ENCODE measurements at regions not wholly inside any gene's neighbourhood (a gene's known extent, or its start where the extent isn't known, plus 50 kb on each side); places are given as distances from the start of the nearest gene placed in this dataset.

DNA sequence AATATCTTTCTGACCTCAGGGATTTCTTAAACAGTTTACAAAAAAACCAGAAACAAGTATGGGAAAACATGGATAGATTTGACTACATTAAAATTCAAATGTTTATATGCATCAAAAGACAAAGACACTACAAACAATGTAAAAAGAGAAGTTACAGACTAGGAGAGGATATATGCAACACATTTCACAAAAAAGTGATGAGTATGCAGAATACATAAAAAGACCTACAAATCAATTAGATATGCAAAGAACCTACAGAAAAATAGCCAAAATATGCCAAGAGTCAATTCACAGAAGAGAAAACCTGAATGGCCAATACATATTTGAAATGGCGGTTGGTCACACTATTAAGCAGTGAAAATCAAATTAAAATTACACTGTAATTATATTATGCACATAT, 175.0 kb downstream of the FOXD2 start:
- TF ChIP-seq CTCF (IDR thresholded peaks at IDR 0.05; ENCODE audit: insufficient read depth, low read depth, low read length, missing control alignments), result no peak
- DNase-seq (ENCODE audit: low read depth), result no peak
- no peak overlapping the region for H3K4me3 ChIP-seq (ENCODE audit: low read length)

GRCh38 chr1:47616036-47616435, 178.2 kb downstream of the FOXD2 start:
- H3K4me3 ChIP-seq (ENCODE audit: low read length), result no peak overlapping the region
- no peak for DNase-seq (ENCODE audit: low read depth)
- TF ChIP-seq CTCF (IDR thresholded peaks at IDR 0.05; ENCODE audit: insufficient read depth, low read depth, low read length, missing control alignments), result no peak

DNA sequence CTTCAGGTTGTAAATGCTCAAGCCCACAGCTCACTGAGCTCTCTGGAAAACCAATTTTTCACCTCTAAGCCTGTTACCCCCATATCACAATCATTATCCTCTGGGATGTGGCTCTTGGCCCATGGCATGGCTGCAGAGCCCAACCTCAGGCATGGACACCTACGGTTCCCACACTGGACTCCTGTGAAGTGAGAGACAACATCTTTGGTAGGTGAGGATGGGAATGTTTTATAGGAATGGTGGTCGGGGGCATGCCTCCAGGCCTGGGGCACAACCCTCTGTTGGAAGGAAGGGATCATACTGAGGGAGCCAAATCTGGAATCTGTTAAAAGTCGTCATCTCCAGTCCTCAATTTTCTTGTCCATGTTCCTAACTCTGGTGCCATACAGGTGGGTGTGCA, 179.1 kb downstream of the FOXD2 start:
- no peak for TF ChIP-seq CTCF (IDR thresholded peaks at IDR 0.05; ENCODE audit: insufficient read depth, low read depth, low read length, missing control alignments)
- no peak for DNase-seq (ENCODE audit: low read depth)
- no peak overlapping the region for H3K4me3 ChIP-seq (ENCODE audit: low read length)

DNA sequence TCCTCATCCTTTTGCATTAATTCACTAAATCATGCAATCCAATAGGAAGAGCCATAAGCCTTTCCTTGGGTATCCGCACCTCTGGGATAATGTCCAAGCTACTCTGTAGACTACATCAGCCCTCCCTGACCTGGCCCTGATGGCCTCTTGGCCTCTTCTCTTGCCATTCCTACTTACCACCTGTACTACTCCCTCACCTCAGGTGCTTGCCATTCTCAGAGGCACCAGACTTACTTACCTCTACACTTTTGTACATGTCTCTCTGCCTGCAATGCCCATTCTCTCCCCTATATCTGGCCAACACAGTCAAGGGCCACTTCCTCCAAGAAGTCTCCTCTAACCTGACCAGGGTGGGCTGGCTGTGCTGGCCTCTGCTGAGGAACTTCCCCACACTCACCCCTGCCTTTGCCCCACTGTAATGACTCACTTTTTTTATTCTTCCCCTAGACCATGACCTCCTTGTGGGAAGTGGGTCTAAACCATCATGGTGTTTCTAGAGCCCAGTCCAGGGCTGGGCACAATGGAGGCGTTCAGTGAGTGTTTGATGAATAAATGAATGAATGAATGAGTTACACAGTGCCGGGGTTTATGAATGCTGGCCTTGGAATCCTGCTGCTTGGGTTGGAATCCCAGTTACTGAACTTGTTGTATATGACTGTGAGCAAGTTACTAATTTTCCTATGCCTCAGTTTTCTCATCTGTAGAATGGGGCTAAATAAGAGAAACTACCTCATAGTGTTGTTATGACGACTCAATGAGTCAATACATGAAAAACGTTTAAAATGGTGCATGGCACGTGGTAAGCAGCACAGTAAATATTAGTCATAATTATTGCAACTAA, 179.8 kb downstream of the FOXD2 start:
- DNase-seq (ENCODE audit: low read depth), result no peak
- no peak for TF ChIP-seq CTCF (IDR thresholded peaks at IDR 0.05; ENCODE audit: insufficient read depth, low read depth, low read length, missing control alignments)
- H3K4me3 ChIP-seq (ENCODE audit: low read length), result no peak overlapping the region

DNA sequence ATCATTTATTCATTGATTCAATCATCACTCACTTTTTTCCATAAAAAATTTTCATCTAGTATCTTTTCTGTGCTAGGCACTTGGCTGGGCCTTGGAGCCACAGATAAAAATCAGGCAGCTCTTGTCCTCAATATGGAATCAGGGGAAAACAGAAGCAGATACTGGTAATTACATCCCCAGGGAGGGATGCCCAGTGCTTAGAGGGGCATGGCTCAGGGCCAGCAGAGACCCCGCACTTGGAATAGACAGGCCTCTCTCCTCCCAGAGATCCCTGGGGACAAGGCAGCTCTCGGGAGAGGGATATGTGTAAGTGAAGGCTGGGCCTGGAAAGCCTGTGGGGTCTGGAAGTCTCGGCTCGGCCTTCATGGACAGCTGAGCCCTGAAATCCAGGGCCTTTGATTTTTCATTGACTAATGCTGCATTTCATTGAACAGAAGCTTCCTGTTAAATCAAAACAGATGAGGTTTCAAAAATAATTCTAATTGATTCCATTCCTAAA, 180.4 kb downstream of the FOXD2 start:
- TF ChIP-seq CTCF (IDR thresholded peaks at IDR 0.05; ENCODE audit: insufficient read depth, low read depth, low read length, missing control alignments), result no peak
- no peak for DNase-seq (ENCODE audit: low read depth)
- no peak overlapping the region for H3K4me3 ChIP-seq (ENCODE audit: low read length)

GRCh38 chr1:47618830-47619229, 181.0 kb downstream of the FOXD2 start:
- no peak for TF ChIP-seq CTCF (IDR thresholded peaks at IDR 0.05; ENCODE audit: insufficient read depth, low read depth, low read length, missing control alignments)
- H3K4me3 ChIP-seq (ENCODE audit: low read length), result no peak overlapping the region
- DNase-seq (ENCODE audit: low read depth), result peak; percentile 48

GRCh38 chr1:47621483-47621882, 183.6 kb downstream of the FOXD2 start:
- H3K4me3 ChIP-seq (ENCODE audit: low read length), result no peak overlapping the region
- no peak for TF ChIP-seq CTCF (IDR thresholded peaks at IDR 0.05; ENCODE audit: insufficient read depth, low read depth, low read length, missing control alignments)
- no peak for DNase-seq (ENCODE audit: low read depth)

All from epithelial cell of esophagus (primary cell).